D721Med (cell line): ENCODE measurements at regions not wholly inside any gene's neighbourhood (a gene's known extent, or its start where the extent isn't known, plus 50 kb on each side); places are given as distances from the start of the nearest gene placed in this dataset.

Experiments used
- DNase-seq: peaks from one replicate; pipeline ENCODE4 v3.0.0; 2011; ENCODE audit warnings: low spot score; ENCODE audit not compliant: insufficient read length
- FAIRE-seq: peaks from 2 replicates; lab custom pipeline; 2011; peaks lifted over from hg19 to GRCh38; lab: Jason Lieb, UNC
- TF ChIP-seq, protein P1 (sequence below): IDR thresholded peaks from 2 replicates; pipeline ENCODE4 v1.5.1; 2012; ENCODE audit warnings: mild to moderate bottlenecking, control low read depth; ENCODE audit not compliant: insufficient read depth; ENCODE audit errors: missing control alignments

- no peak for DNase-seq
- FAIRE-seq, result no peak
- TF ChIP-seq, protein P1, sequence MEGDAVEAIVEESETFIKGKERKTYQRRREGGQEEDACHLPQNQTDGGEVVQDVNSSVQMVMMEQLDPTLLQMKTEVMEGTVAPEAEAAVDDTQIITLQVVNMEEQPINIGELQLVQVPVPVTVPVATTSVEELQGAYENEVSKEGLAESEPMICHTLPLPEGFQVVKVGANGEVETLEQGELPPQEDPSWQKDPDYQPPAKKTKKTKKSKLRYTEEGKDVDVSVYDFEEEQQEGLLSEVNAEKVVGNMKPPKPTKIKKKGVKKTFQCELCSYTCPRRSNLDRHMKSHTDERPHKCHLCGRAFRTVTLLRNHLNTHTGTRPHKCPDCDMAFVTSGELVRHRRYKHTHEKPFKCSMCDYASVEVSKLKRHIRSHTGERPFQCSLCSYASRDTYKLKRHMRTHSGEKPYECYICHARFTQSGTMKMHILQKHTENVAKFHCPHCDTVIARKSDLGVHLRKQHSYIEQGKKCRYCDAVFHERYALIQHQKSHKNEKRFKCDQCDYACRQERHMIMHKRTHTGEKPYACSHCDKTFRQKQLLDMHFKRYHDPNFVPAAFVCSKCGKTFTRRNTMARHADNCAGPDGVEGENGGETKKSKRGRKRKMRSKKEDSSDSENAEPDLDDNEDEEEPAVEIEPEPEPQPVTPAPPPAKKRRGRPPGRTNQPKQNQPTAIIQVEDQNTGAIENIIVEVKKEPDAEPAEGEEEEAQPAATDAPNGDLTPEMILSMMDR, result no peak
These were observed 90.8 kb upstream of the SLC25A33 start for GRCh38 chr1:9448132-9449109.

GRCh38 chr1:9449110-9449627 lies 90.1 kb upstream of the SLC25A33 start:
- TF ChIP-seq, protein P1, result no peak
- DNase-seq (no peak), FAIRE-seq (no peak)

DNA sequence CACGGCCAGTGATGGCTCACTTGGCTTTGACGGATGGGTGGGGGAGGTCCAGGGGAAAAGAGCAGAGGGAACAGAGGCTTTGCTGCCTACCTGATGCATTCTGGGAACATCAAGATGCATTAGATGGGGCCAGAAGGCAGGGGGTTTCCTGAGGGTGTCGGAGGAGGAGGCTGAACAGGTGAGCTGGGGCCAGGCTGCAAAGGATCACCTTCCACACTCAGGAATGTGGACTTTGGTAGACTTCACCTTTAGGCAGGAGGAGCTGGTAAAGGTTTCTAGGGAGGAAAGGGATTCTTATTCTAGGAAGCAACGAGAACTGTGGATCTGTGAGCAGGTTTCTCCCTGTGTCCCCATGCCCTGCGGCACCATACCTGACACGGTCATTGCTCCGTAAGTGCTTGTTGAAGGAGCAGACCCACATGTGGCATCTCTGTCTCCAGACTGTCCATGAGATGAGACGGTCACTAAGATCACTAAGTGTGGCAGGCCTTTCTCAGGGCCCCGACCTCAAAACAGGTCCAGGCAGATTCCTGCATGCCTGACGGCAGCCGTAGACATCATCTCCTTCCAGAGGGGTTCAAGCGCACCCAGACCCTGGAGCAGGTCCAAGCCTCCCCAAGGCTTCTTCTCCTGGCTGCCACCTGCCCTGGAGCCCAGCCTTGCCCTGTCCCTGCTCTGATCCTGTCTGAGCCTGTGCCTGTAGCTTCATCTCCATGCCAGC lies 89.1 kb upstream of the SLC25A33 start:
- DNase-seq (no peak), FAIRE-seq (no peak)
- TF ChIP-seq, protein P1, result no peak

- DNase-seq (no peak), FAIRE-seq (no peak)
- TF ChIP-seq, protein P1, result no peak
These were observed 88.2 kb upstream of the SLC25A33 start for GRCh38 chr1:9451081-9451480.

GRCh38 chr1:9452516-9453140 lies 86.6 kb upstream of the SLC25A33 start:
- FAIRE-seq, result no peak
- TF ChIP-seq, protein P1, result no peak
- no peak for DNase-seq

GRCh38 chr1:9453375-9453774 lies 85.9 kb upstream of the SLC25A33 start:
- no peak for DNase-seq
- no peak for FAIRE-seq
- TF ChIP-seq, protein P1, result no peak
